ENCODE measurements at regions not wholly inside any gene's neighbourhood (a gene's known extent, or its start where the extent isn't known, plus 50 kb on each side); places are given as distances from the start of the nearest gene placed in this dataset.

GRCh38 chr3:98971169-98971681 is 69.7 kb upstream of the DCBLD2 start:
- Histone ChIP-seq H3K4me1 (no peaks in the 10 kb centered on the region), H3K27ac (no peak overlapping the region), H3K4me3 (no peak overlapping the region), H3K36me3 (no peaks in the 10 kb centered on the region), H3K9me3 (no peaks in the 10 kb centered on the region), H3K27me3 (no peaks in the 10 kb centered on the region)
- TF ChIP-seq, protein P1, sequence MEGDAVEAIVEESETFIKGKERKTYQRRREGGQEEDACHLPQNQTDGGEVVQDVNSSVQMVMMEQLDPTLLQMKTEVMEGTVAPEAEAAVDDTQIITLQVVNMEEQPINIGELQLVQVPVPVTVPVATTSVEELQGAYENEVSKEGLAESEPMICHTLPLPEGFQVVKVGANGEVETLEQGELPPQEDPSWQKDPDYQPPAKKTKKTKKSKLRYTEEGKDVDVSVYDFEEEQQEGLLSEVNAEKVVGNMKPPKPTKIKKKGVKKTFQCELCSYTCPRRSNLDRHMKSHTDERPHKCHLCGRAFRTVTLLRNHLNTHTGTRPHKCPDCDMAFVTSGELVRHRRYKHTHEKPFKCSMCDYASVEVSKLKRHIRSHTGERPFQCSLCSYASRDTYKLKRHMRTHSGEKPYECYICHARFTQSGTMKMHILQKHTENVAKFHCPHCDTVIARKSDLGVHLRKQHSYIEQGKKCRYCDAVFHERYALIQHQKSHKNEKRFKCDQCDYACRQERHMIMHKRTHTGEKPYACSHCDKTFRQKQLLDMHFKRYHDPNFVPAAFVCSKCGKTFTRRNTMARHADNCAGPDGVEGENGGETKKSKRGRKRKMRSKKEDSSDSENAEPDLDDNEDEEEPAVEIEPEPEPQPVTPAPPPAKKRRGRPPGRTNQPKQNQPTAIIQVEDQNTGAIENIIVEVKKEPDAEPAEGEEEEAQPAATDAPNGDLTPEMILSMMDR (IDR thresholded peaks at IDR 0.05), result no peak
- no peak for TF ChIP-seq POLR2A (IDR thresholded peaks at IDR 0.05)
- no peak for DNase-seq
- intact Hi-C loops (cut with DNase I; ENCODE audit: low total_unique reads), result no loop called here

DNA sequence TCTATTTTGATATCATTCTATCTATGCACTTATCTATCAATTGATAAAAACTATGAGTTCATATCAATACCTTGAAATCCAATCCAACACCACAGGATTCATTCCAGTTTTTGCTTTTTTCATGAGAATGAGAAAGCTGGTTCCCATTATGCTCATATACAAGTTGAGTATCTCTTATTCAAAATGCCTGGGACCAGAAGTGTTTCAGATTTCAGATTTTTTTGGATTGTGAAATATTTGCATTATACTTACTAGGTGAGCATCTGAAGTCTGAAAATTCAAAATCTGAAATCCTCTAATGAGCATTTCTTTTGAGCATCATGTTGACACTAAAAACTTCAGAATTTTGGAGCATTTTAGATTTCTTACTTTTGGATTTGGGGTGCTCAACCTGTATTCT is 67.8 kb upstream of the DCBLD2 start:
- Histone ChIP-seq H3K4me1 (no peaks in the 10 kb centered on the region), H3K27ac (no peak overlapping the region), H3K36me3 (no peaks in the 10 kb centered on the region), H3K9me3 (no peaks in the 10 kb centered on the region), H3K4me3 (no peak overlapping the region), H3K27me3 (no peaks in the 10 kb centered on the region)
- DNase-seq, result no peak
- intact Hi-C loops (cut with DNase I; ENCODE audit: low total_unique reads), result no loop called here
- TF ChIP-seq, protein P1 (IDR thresholded peaks at IDR 0.05), result no peak
- TF ChIP-seq POLR2A (IDR thresholded peaks at IDR 0.05), result no peak

GRCh38 chr3:98968824-98969223 is 67.3 kb upstream of the DCBLD2 start:
- no peak overlapping the region for H3K27ac ChIP-seq

GRCh38 chr3:98968347-98968746 is 66.9 kb upstream of the DCBLD2 start:
- DNase-seq, result no peak
- Histone ChIP-seq H3K4me1 (no peaks in the 10 kb centered on the region), H3K36me3 (no peaks in the 10 kb centered on the region), H3K4me3 (no peak overlapping the region), H3K27me3 (no peaks in the 10 kb centered on the region), H3K27ac (no peak overlapping the region), H3K9me3 (no peaks in the 10 kb centered on the region)
- intact Hi-C loops (cut with DNase I; ENCODE audit: low total_unique reads), result no loop called here
- TF ChIP-seq POLR2A (IDR thresholded peaks at IDR 0.05), result no peak
- TF ChIP-seq, protein P1 (IDR thresholded peaks at IDR 0.05), result no peak

More at GRCh38 chr3:98968824-98969223, 67.3 kb upstream of the DCBLD2 start:
- Histone ChIP-seq H3K36me3 (no peaks in the 10 kb centered on the region), H3K27me3 (no peaks in the 10 kb centered on the region), H3K9me3 (no peaks in the 10 kb centered on the region), H3K4me1 (no peaks in the 10 kb centered on the region), H3K4me3 (no peak overlapping the region)
- TF ChIP-seq, protein P1 (IDR thresholded peaks at IDR 0.05), result no peak
- TF ChIP-seq POLR2A (IDR thresholded peaks at IDR 0.05), result no peak
- intact Hi-C loops (cut with DNase I; ENCODE audit: low total_unique reads), result no loop called here
- DNase-seq, result no peak

DNA sequence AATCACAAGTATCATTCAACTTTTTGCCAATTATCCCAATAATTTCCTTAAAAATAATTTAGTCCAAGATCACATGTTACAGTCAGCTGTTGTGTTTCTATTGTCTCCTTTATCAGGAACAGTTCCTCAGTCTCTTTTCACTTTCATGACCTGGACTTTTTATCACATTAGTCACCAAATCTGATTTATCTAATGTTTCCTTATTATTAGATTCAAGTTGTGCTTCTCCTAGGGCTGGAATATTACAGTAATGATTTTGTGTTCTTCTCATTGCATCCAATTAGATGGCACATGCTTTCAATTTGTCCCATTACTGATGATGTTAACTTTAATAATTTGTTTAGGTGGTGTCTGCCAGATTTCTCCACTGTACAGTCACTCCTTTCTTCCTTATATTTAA is 66.3 kb upstream of the DCBLD2 start:
- Histone ChIP-seq H3K36me3 (no peaks in the 10 kb centered on the region), H3K4me3 (no peak overlapping the region), H3K9me3 (no peaks in the 10 kb centered on the region), H3K27ac (no peak overlapping the region), H3K27me3 (no peaks in the 10 kb centered on the region), H3K4me1 (no peaks in the 10 kb centered on the region)
- TF ChIP-seq, protein P1 (IDR thresholded peaks at IDR 0.05), result no peak
- TF ChIP-seq POLR2A (IDR thresholded peaks at IDR 0.05), result no peak
- intact Hi-C loops (cut with DNase I; ENCODE audit: low total_unique reads), result no loop called here
- DNase-seq, result no peak

Measured in uterus (tissue), 3 donors.